ENCODE measurements at regions not wholly inside any gene's neighbourhood (a gene's known extent, or its start where the extent isn't known, plus 50 kb on each side); places are given as distances from the start of the nearest gene placed in this dataset.

GRCh38 chrX:11965436-11965835, 172.8 kb upstream of the FRMPD4 start:
- H3K79me2 ChIP-seq (ENCODE audit: insufficient read depth, low read length) = no peaks in the 10 kb centered on the region
- TF ChIP-seq EZH2 (IDR thresholded peaks at IDR 0.05; ENCODE audit: borderline replicate concordance, low read depth, low read length, severe bottlenecking) (no peak), CTCF (IDR thresholded peaks at IDR 0.05; ENCODE audit: borderline replicate concordance, extremely low read depth, low read length, poor library complexity, severe bottlenecking) (no peak)
- no peak overlapping the region for H3K4me3 ChIP-seq (ENCODE audit: low read depth in 1 of 2, low read length in 2 of 2)
- no peak overlapping the region for H3K27ac ChIP-seq (ENCODE audit: low read length)
- H4K20me1 ChIP-seq (ENCODE audit: insufficient read depth, low read length) = no peaks in the 10 kb centered on the region
- H3K4me1 ChIP-seq (ENCODE audit: insufficient read depth, low read length) = no peaks in the 10 kb centered on the region
- H3K9ac ChIP-seq (ENCODE audit: low read depth, low read length) = no peak overlapping the region
- DNase-seq (no peak), ATAC-seq (ENCODE audit: insufficient read depth, low read depth) (no peak)
- no peak overlapping the region for H2AFZ ChIP-seq (ENCODE audit: low read depth, low read length)
- no peaks in the 10 kb centered on the region for H3K9me3 ChIP-seq (ENCODE audit: insufficient read depth, low read length, severe bottlenecking)
- no peak overlapping the region for H3K4me2 ChIP-seq (ENCODE audit: insufficient read depth, low read length)
- H3K27me3 ChIP-seq (ENCODE audit: insufficient read depth, low read length, poor library complexity) = no peaks in the 10 kb centered on the region
- no peaks in the 10 kb centered on the region for H3K36me3 ChIP-seq (ENCODE audit: insufficient read depth, low read length)

- Histone ChIP-seq H3K79me2 (ENCODE audit: insufficient read depth, low read length) (no peaks in the 10 kb centered on the region), H3K4me3 (ENCODE audit: low read depth in 1 of 2, low read length in 2 of 2) (no peak overlapping the region), H2AFZ (ENCODE audit: low read depth, low read length) (no peak overlapping the region), H3K9ac (ENCODE audit: low read depth, low read length) (no peak overlapping the region), H3K27ac (ENCODE audit: low read length) (no peak overlapping the region), H3K4me2 (ENCODE audit: insufficient read depth, low read length) (no peak overlapping the region), H3K27me3 (ENCODE audit: insufficient read depth, low read length, poor library complexity) (no peaks in the 10 kb centered on the region), H3K4me1 (ENCODE audit: insufficient read depth, low read length) (no peaks in the 10 kb centered on the region), H4K20me1 (ENCODE audit: insufficient read depth, low read length) (no peaks in the 10 kb centered on the region), H3K36me3 (ENCODE audit: insufficient read depth, low read length) (no peaks in the 10 kb centered on the region), H3K9me3 (ENCODE audit: insufficient read depth, low read length, severe bottlenecking) (no peaks in the 10 kb centered on the region)
- no peak for TF ChIP-seq CTCF (IDR thresholded peaks at IDR 0.05; ENCODE audit: borderline replicate concordance, extremely low read depth, low read length, poor library complexity, severe bottlenecking)
- no peak for TF ChIP-seq EZH2 (IDR thresholded peaks at IDR 0.05; ENCODE audit: borderline replicate concordance, low read depth, low read length, severe bottlenecking)
- DNase-seq = no peak
- ATAC-seq (ENCODE audit: insufficient read depth, low read depth) = no peak
Measured at GRCh38 chrX:11967986-11968869, 170.0 kb upstream of the FRMPD4 start.

- DNase-seq (no peak), ATAC-seq (ENCODE audit: insufficient read depth, low read depth) (no peak)
- Histone ChIP-seq H3K9ac (ENCODE audit: low read depth, low read length) (no peak overlapping the region), H3K9me3 (ENCODE audit: insufficient read depth, low read length, severe bottlenecking) (no peaks in the 10 kb centered on the region), H3K4me2 (ENCODE audit: insufficient read depth, low read length) (no peak overlapping the region), H4K20me1 (ENCODE audit: insufficient read depth, low read length) (no peaks in the 10 kb centered on the region), H3K79me2 (ENCODE audit: insufficient read depth, low read length) (no peaks in the 10 kb centered on the region), H3K27ac (ENCODE audit: low read length) (no peak overlapping the region), H3K4me3 (ENCODE audit: low read depth in 1 of 2, low read length in 2 of 2) (no peak overlapping the region), H3K36me3 (ENCODE audit: insufficient read depth, low read length) (no peaks in the 10 kb centered on the region), H3K4me1 (ENCODE audit: insufficient read depth, low read length) (no peaks in the 10 kb centered on the region), H2AFZ (ENCODE audit: low read depth, low read length) (no peak overlapping the region), H3K27me3 (ENCODE audit: insufficient read depth, low read length, poor library complexity) (no peaks in the 10 kb centered on the region)
- TF ChIP-seq CTCF (IDR thresholded peaks at IDR 0.05; ENCODE audit: borderline replicate concordance, extremely low read depth, low read length, poor library complexity, severe bottlenecking) (no peak), EZH2 (IDR thresholded peaks at IDR 0.05; ENCODE audit: borderline replicate concordance, low read depth, low read length, severe bottlenecking) (no peak)
Measured at GRCh38 chrX:11968991-11969390, 169.3 kb upstream of the FRMPD4 start.

Data from DND-41 (cell line).